Activated CD8-positive, alpha-beta memory T cell treated with anti-CD3 and anti-CD28 coated beads for 36 hours (primary cell): ENCODE measurements at regions not wholly inside any gene's neighbourhood (a gene's known extent, or its start where the extent isn't known, plus 50 kb on each side); places are given as distances from the start of the nearest gene placed in this dataset.

Experiments
- CTCF ChIA-PET: fragments of 350-600 bp; sonication (Branson Sonifier 250); formaldehyde crosslinking; loops from one replicate; lab custom pipeline; 2021; ENCODE audit warnings: antibody characterized with exemption; lab: Charles Lee
- POLR2A ChIA-PET: fragments of 350-600 bp; sonication (Branson Sonifier 250); formaldehyde crosslinking; loops from one replicate; lab custom pipeline; 2021; ENCODE audit warnings: antibody characterized with exemption; lab: Charles Lee

DNA sequence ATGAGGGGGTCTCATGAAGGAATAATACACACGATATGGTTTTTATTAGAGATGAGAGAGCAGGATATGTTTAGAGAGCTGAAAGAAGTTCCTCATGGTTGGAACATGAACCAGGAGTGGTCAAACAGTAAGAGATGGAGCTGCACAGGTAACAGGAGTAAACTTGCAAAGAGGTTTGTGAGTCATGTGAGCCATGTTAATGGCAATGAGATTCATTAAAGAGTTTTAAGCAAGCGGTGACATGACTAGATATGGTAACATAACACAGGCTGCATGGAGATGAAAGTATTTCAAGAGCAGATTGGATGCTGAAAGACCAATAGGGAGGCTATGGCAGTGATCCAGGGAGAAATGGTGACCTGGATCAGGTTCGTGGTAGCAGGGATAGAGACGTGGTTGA, 62.6 kb upstream of the SSTR1 start:
- ChIA-PET CTCF (interaction anchor here (0.6 kb wide), 1 partner anchor 85 kb away, joined by 4 read pairs; no protein-coding TSS in a partner anchor), POLR2A (no interaction called here)

GRCh38 chr14:38150075-38150474, 57.6 kb upstream of the SSTR1 start:
- ChIA-PET POLR2A (no interaction called here), CTCF (interaction anchor here (0.6 kb wide), 1 partner anchor 926 kb away, joined by 3 read pairs; no protein-coding TSS in a partner anchor)
